Inflammatory macrophage treated with lipopolysaccharide for 4 hours (primary cell): ENCODE measurements at regions not wholly inside any gene's neighbourhood (a gene's known extent, or its start where the extent isn't known, plus 50 kb on each side); places are given as distances from the start of the nearest gene placed in this dataset.
"Not testable (repeated sequence)": the region's sequence is repeated elsewhere in the genome, so short reads cannot be mapped to it uniquely, and the experiment has no call there.

ENCODE experiments used
- DNase-seq: peaks from one replicate; pipeline ENCODE4 v3.0.0-alpha.2; 2020

DNA sequence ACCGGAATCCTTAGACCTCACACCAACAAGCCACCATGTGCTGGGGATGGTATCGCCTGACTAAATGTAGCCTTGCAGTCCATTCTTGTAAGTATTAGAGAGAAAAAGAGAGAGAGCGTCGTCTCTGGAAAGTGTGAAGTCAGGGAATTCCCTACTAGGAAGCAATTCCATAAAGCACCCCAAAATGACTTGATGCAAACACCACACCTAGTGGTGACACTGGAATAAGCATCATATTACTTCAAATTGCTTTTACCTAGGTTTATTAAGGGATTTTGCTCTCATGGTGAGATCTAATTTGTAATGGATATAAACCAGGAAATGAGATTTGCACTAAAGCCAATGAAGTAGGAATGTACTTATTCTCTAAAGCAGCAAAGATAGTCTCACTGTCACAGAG lies 111.4 kb upstream of the METTL9 start:
- DNase-seq, result not testable (repeated sequence)

GRCh38 chr16:21499046-21499445 lies 100.3 kb upstream of the METTL9 start:
- not testable (repeated sequence) for DNase-seq

- peak; percentile 74 for DNase-seq
These were observed 98.0 kb upstream of the METTL9 start for GRCh38 chr16:21501223-21501868.

DNA sequence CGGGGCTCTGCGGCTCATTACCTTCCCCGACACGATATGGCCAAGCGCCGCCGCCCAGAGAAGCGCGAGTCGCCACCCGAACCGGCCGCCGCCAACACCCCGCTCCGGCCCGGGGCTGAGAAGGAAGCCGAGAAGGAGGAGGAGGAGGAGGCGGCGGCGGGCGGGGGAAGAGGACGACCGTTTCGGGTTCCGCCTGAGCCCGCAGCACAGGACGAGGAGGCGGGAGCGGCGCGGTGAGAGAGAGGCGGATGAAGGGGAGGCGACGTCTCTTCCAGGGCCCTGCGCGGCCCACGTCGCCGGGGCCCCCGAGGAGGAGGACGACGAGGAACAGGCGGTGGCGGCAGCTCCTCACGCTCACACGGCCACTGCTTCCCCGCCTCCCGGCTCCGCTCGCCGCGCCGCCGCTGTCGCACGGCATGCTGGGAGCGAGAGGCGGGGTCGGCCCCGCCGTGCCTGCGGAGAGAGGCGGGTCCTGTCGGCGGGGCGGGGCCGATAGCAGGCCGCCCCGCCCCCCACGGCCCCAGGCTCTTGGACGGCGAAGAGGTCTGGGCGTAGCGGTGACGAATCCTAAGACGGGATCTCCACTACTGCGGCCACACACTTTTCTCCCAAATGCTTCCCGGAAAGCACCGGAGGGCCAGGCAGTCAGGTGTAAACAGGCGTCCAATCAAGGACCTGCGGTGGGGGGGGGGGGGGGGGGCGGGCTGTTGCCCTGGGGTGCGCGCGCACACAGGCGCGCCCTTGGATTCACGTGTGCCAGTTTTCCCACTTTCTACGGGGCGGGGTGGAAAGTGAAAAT lies 97.3 kb upstream of the METTL9 start:
- DNase-seq, result peak; percentile 93

GRCh38 chr16:21503574-21503920 lies 95.8 kb upstream of the METTL9 start:
- DNase-seq, result not testable (repeated sequence)

DNA sequence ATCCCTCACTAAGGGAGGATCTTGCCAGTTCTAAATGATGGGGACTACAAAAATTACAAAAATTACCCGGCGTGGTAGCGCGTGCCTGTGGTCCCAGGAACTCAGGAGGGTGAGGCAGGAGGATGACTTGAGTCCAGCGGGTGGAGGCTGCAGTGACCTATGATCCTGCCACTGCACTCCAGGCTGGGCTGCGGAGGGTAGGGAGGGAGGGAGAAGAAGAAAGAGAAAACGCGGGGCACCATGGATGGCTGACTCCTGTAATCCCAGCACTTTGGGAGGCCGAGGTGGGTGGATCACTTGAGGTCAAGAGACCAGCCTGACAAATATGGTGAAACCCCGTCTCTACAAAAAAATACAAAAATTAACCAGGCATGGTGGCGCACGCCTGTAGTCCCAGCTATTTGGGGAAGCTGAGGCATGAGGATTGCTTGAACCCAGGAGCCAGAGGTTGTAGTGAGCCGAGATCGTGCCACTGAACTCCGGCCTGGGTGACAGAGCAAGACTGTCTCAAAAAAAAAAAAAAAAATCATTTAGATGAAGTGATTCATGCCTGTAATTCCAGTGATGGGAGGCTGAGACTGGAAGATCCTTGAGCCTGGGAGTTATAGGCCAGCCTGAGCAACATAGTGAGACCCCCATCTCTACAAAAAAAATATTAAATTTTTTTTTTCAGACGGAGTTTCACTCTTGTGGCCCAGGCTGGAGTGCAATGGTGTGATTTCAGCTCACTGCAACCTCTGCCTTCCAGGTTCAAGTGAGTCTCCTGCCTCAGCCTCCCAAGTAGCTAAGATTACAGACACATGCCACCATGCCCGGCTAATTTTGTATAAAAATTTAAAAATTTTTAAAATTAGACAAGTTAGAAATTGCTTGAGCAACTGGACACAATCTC lies 95.2 kb upstream of the METTL9 start:
- not testable (repeated sequence) for DNase-seq

GRCh38 chr16:21505751-21506520 lies 93.4 kb upstream of the METTL9 start:
- DNase-seq, result not testable (repeated sequence)

- peak; percentile 19 for DNase-seq
These were observed 92.4 kb upstream of the METTL9 start for GRCh38 chr16:21506857-21507456.

GRCh38 chr16:21507631-21508305 lies 91.6 kb upstream of the METTL9 start:
- DNase-seq, result not testable (repeated sequence)

DNA sequence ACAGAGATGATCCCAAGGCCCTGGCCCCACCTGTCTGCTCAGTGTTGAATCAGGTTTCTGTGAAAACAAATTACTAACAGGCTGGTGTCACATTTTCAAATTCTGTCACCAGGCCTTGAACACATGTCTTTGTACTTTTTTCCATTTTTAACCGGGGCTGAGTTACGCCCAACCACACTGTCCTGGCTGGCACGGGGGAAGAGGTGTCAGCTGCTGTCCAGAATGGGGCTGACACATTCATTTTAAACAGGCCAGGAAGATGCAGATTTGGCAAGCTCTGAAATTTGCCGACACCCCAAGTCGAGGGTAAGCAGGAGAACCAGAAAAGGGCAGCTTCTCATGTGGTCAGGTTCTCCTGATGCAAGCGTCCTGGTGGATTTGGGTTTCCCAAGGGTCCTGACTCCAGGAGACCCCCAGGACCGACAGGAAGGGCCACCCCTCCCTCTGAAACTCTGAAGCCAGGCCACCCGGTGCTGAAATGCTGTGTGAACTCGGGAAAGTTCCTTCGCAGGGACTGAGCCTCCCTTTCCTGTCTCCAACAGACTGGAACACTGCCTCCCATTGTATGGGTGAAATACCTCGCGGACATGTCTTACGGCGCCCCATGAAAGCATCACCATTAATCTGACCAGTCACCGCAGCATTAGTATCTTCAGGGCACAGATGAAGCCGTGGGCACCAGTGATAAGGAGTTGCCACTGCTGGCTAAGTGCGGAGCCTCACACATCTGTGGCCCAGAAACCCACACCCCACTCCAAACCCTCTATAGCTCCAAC lies 90.5 kb upstream of the METTL9 start:
- DNase-seq, result not testable (repeated sequence)

GRCh38 chr16:21509437-21510086 lies 89.8 kb upstream of the METTL9 start:
- DNase-seq, result not testable (repeated sequence)

GRCh38 chr16:21510869-21511255 lies 88.5 kb upstream of the METTL9 start:
- not testable (repeated sequence) for DNase-seq

DNA sequence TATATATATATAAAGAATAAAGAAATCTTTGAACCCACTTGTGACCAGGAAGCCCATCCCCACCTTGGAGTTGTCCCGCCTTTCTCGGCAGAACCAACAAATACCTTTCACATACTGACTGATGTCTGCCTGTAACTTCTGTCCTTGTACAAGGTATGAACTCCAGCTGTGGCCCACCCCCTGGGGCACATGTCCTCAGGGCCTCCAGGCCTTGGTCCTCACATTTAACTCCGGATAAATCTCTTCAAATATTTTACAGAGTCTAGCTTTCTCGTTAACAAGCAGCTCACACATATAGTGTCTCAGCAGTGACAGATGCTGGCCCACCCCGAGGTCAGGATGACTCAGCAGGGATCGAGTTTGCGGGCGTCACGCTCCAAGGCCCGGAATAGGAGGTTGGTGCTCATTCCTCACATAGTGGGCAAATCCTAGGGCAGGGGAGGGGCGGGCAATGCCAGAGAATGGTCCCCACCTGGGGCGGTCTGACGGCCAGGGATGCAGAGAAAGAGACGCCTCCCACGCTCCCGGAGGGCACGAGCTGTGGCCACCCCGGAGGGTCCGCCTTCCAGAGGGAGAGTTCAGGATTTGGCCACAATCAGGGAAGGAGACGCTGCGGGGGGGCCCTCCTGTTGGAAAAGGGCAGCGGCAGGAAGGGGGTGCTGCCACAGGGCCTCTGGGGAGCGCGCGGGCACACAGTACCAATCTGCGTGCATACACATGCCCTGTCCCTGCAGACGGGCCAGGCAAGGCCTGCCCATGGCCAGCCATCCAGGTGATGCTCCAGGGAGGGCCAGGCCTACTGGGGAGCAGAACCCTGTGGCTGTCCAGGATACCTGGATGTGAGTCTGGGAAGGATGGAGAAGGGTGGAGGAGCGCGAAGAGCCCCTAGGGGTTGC lies 87.8 kb upstream of the METTL9 start:
- not testable (repeated sequence) for DNase-seq

DNA sequence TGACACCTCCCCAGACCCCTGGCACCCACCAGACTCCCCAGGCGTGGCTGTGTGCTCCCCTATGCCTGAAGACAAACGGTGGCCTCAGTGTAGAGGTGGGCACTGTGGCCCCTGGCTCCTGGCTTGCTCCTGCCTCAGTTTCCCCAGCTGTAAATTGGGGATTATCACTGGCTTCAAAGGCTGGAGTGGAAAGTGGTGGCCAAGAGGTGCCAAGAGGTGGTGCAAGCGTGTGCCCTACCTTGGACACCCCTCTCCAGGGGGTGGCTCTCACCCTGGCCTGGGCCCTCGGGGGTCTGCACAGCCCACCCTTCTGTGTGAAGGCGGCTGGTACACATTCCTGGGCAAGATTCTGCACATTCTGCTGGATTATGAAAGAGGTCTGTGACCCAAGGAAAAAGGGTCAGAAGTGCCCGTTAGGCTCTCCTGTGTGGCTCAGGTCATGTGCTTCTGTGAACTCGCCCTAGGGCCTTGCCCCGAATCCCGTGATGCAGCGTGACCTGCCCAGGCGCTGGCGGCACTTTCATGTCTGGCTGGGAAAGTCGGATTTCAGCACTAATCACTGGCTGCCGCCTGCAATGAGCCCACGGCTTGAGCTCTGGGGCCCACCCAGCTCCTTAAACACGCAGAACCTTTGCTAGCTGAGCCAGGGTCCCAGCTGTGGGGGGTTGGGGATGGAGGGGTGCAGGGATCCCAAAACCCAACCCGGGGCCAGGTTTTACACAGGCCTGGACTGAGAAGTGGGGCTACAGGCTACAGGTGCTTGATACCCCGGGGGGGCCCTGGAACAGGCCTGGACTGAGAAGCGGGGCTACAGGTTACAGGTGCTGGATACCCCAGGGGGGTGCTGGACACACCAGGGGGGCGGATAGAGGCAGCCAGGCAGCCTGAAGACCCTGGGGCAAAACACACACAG lies 86.8 kb upstream of the METTL9 start:
- not testable (repeated sequence) for DNase-seq

GRCh38 chr16:21513337-21513741 lies 86.0 kb upstream of the METTL9 start:
- DNase-seq, result not testable (repeated sequence)

- DNase-seq, result not testable (repeated sequence)
These were observed 85.4 kb upstream of the METTL9 start for GRCh38 chr16:21513812-21514473.

- DNase-seq, result not testable (repeated sequence)
These were observed 84.9 kb upstream of the METTL9 start for GRCh38 chr16:21514474-21514840.

DNA sequence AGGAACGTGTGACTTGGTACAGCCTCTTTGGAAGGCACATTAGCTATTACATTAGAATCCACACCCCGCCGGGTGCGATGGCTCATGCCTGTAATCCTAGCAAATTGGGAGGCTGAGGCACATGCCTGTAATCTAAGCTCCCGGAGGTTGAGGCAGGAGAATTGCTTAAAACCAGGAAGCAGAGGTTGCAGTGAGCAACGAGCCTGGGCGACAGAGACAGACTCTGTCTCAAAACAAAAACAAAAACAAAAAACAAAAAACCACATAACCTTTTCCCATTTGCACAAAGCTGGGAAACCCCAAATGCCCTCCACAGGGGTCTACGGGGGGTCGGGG lies 82.7 kb upstream of the METTL9 start:
- not testable (repeated sequence) for DNase-seq
